NOMO-1 (cell line): ENCODE measurements at regions not wholly inside any gene's neighbourhood (a gene's known extent, or its start where the extent isn't known, plus 50 kb on each side); places are given as distances from the start of the nearest gene placed in this dataset.
"Not testable (repeated sequence)": the region's sequence is repeated elsewhere in the genome, so short reads cannot be mapped to it uniquely, and the experiment has no call there.

Experiments used
- DNase-seq, 2 experiments: peaks; one replicate each; lab custom pipeline; 2025; ENCODE audit not compliant: unreplicated experiment in 2 of 2; lab: John Stamatoyannopoulos, UW

- no peak for DNase-seq
Measured at GRCh38 chr4:112708772-112709171, 71.8 kb downstream of the LARP7 start.

GRCh38 chr4:112714922-112715901, 78.3 kb downstream of the LARP7 start:
- no peak for DNase-seq

GRCh38 chr4:112717856-112718255, 80.9 kb downstream of the LARP7 start:
- DNase-seq = no peak

- no peak for DNase-seq
Measured at GRCh38 chr4:112721627-112722026, 84.7 kb downstream of the LARP7 start.

GRCh38 chr4:112726041-112726440, 89.1 kb downstream of the LARP7 start:
- DNase-seq = no peak

GRCh38 chr4:112727728-112728127, 90.8 kb downstream of the LARP7 start:
- DNase-seq = not testable (repeated sequence)

- DNase-seq = no peak
Measured at GRCh38 chr4:112731715-112732114, 94.8 kb downstream of the LARP7 start.

GRCh38 chr4:112732142-112732541, 95.2 kb downstream of the LARP7 start:
- DNase-seq = no peak

- DNase-seq = no peak
Measured at GRCh38 chr4:112735474-112735951, 98.6 kb downstream of the LARP7 start.

GRCh38 chr4:112736718-112737135, 99.8 kb downstream of the LARP7 start:
- DNase-seq = no peak

- no peak for DNase-seq
Measured at GRCh38 chr4:112739442-112739841, 102.5 kb downstream of the LARP7 start.

GRCh38 chr4:112747036-112747435, 110.1 kb downstream of the LARP7 start:
- no peak for DNase-seq

GRCh38 chr4:112748352-112748878, 111.5 kb downstream of the LARP7 start:
- no peak for DNase-seq

- not testable (repeated sequence) for DNase-seq
Measured at GRCh38 chr4:112750749-112751148, 113.8 kb downstream of the LARP7 start.

- no peak for DNase-seq
Measured at GRCh38 chr4:112751447-112751846, 114.5 kb downstream of the LARP7 start.

GRCh38 chr4:112752061-112752460, 115.1 kb downstream of the LARP7 start:
- no peak for DNase-seq

- DNase-seq = no peak
Measured at GRCh38 chr4:112752510-112752909, 115.6 kb downstream of the LARP7 start.

- DNase-seq = no peak
Measured at GRCh38 chr4:112753333-112753732, 116.4 kb downstream of the LARP7 start.

GRCh38 chr4:112759313-112759712, 122.4 kb downstream of the LARP7 start:
- no peak for DNase-seq

GRCh38 chr4:112765317-112765974, 128.5 kb downstream of the LARP7 start:
- peak in 1 of 2 experiments; percentile 14 for DNase-seq

- DNase-seq = peak in 1 of 2 experiments; percentile 22
Measured at GRCh38 chr4:112766422-112766821, 129.5 kb downstream of the LARP7 start.
